Karpas-422 (cell line): ENCODE measurements at regions not wholly inside any gene's neighbourhood (a gene's known extent, or its start where the extent isn't known, plus 50 kb on each side); places are given as distances from the start of the nearest gene placed in this dataset.

Experiments
- DNase-seq: peaks from one replicate; pipeline ENCODE4 v3.0.0-alpha.2; 2015
- H2AFZ ChIP-seq: fragments of 200-600 bp; sonication (generic); 2 replicates; pipeline ENCODE4 v1.6.1; 2014; ENCODE audit warnings: antibody characterized with exemption, low read length, mixed read lengths
- H3K27ac ChIP-seq: fragments of 200-600 bp; sonication (generic); 2 replicates; pipeline ENCODE4 v1.5.1; 2014; ENCODE audit warnings: mild to moderate bottlenecking, low read length, moderate library complexity
- H3K27me3 ChIP-seq: fragments of 200-600 bp; sonication (generic); 2 replicates; pipeline ENCODE4 v1.6.1; 2014; ENCODE audit warnings: low read length, mixed read lengths
- H3K36me3 ChIP-seq: fragments of 200-600 bp; sonication (generic); 2 replicates; pipeline ENCODE4 v1.6.1; 2014; ENCODE audit warnings: low read length, mixed read lengths; ENCODE audit not compliant: insufficient read depth
- H3K4me1 ChIP-seq: fragments of 200-600 bp; sonication (generic); 2 replicates; pipeline ENCODE4 v1.6.1; 2014; ENCODE audit warnings: mild to moderate bottlenecking, low read length, mixed read lengths
- H3K4me2 ChIP-seq: fragments of 200-600 bp; sonication (generic); 2 replicates; pipeline ENCODE4 v1.6.1; 2014; ENCODE audit warnings: low read length, low read depth, mild to moderate bottlenecking; ENCODE audit not compliant: poor library complexity, severe bottlenecking
- H3K4me3 ChIP-seq: fragments of 200-600 bp; sonication (generic); 2 replicates; pipeline ENCODE4 v1.5.1; 2014; ENCODE audit warnings: mild to moderate bottlenecking, antibody characterized with exemption, low read length, mixed read lengths
- H3K79me2 ChIP-seq: fragments of 200-600 bp; sonication (generic); 2 replicates; pipeline ENCODE4 v1.6.1; 2014; ENCODE audit warnings: mild to moderate bottlenecking, low read length, mixed read lengths
- H3K9ac ChIP-seq: fragments of 200-600 bp; sonication (generic); 2 replicates; pipeline ENCODE4 v1.6.0; 2014; ENCODE audit warnings: low read length
- H3K9me2 ChIP-seq: fragments of 200-600 bp; sonication (generic), shearing (Covaris generic); replicated peaks from 2 replicates; pipeline ENCODE4 v1.6.0; 2014; ENCODE audit warnings: mild to moderate bottlenecking, low read length, moderate library complexity; ENCODE audit not compliant: insufficient read depth
- H3K9me3 ChIP-seq: fragments of 300-700, 200-600 bp; sonication (generic); 2 replicates; pipeline ENCODE4 v1.6.1; 2014; ENCODE audit warnings: low read length, mixed read lengths
- H4K20me1 ChIP-seq: fragments of 200-600 bp; sonication (generic); 2 replicates; pipeline ENCODE4 v1.6.1; 2014; ENCODE audit warnings: mild to moderate bottlenecking, antibody characterized with exemption, low read length, low read depth; ENCODE audit not compliant: insufficient read depth

GRCh38 chr3:69568951-69569350 lies 170.3 kb upstream of the MITF start:
- no peaks in the 10 kb centered on the region for H3K9me2 ChIP-seq
- no peak overlapping the region for H3K27ac ChIP-seq
- no peak overlapping the region for H3K9ac ChIP-seq
- no peak overlapping the region for H3K4me2 ChIP-seq
- H3K27me3 ChIP-seq, result no peaks in the 10 kb centered on the region
- no peak overlapping the region for H3K4me3 ChIP-seq
- H3K36me3 ChIP-seq, result no peaks in the 10 kb centered on the region
- no peak for DNase-seq
- H3K79me2 ChIP-seq, result no peaks in the 10 kb centered on the region
- H4K20me1 ChIP-seq, result no peaks in the 10 kb centered on the region
- no peak overlapping the region for H2AFZ ChIP-seq
- H3K4me1 ChIP-seq, result no peaks in the 10 kb centered on the region
- H3K9me3 ChIP-seq, result no peaks in the 10 kb centered on the region

- Histone ChIP-seq H3K27ac (no peak overlapping the region), H3K9ac (no peak overlapping the region), H3K9me3 (no peaks in the 10 kb centered on the region)
These were observed 170.8 kb upstream of the MITF start for GRCh38 chr3:69568458-69568857.

GRCh38 chr3:69567710-69568052 lies 171.6 kb upstream of the MITF start:
- H3K4me2 ChIP-seq, result no peak overlapping the region
- H2AFZ ChIP-seq, result no peak overlapping the region
- no peaks in the 10 kb centered on the region for H4K20me1 ChIP-seq
- no peaks in the 10 kb centered on the region for H3K27me3 ChIP-seq
- DNase-seq, result no peak
- no peaks in the 10 kb centered on the region for H3K4me1 ChIP-seq
- no peaks in the 10 kb centered on the region for H3K36me3 ChIP-seq
- H3K9me3 ChIP-seq, result no peaks in the 10 kb centered on the region
- no peak overlapping the region for H3K4me3 ChIP-seq
- H3K79me2 ChIP-seq, result no peaks in the 10 kb centered on the region
- H3K9ac ChIP-seq, result no peak overlapping the region
- H3K27ac ChIP-seq, result no peak overlapping the region
- H3K9me2 ChIP-seq, result no peaks in the 10 kb centered on the region

More at GRCh38 chr3:69568458-69568857, 170.8 kb upstream of the MITF start:
- no peaks in the 10 kb centered on the region for H3K36me3 ChIP-seq
- no peaks in the 10 kb centered on the region for H3K79me2 ChIP-seq
- no peaks in the 10 kb centered on the region for H3K4me1 ChIP-seq
- H3K9me2 ChIP-seq, result no peaks in the 10 kb centered on the region
- no peak for DNase-seq
- H3K4me2 ChIP-seq, result no peak overlapping the region
- H2AFZ ChIP-seq, result no peak overlapping the region
- no peaks in the 10 kb centered on the region for H3K27me3 ChIP-seq
- H4K20me1 ChIP-seq, result no peaks in the 10 kb centered on the region
- no peak overlapping the region for H3K4me3 ChIP-seq

- Histone ChIP-seq H3K27me3 (no peaks in the 10 kb centered on the region), H3K9me3 (no peaks in the 10 kb centered on the region), H3K4me1 (no peaks in the 10 kb centered on the region), H3K4me3 (no peak overlapping the region), H3K4me2 (no peak overlapping the region), H4K20me1 (no peaks in the 10 kb centered on the region), H3K79me2 (no peaks in the 10 kb centered on the region), H2AFZ (no peak overlapping the region), H3K27ac (no peak overlapping the region), H3K9me2 (no peaks in the 10 kb centered on the region), H3K36me3 (no peaks in the 10 kb centered on the region), H3K9ac (no peak overlapping the region)
- no peak for DNase-seq
These were observed 172.1 kb upstream of the MITF start for GRCh38 chr3:69567023-69567709.

- Histone ChIP-seq H3K27me3 (no peaks in the 10 kb centered on the region), H3K9me2 (no peaks in the 10 kb centered on the region), H3K79me2 (no peaks in the 10 kb centered on the region), H3K4me1 (no peaks in the 10 kb centered on the region), H3K4me2 (no peak overlapping the region), H2AFZ (no peak overlapping the region), H3K27ac (no peak overlapping the region), H3K9me3 (no peaks in the 10 kb centered on the region), H3K9ac (no peak overlapping the region), H3K36me3 (no peaks in the 10 kb centered on the region), H3K4me3 (no peak overlapping the region), H4K20me1 (no peaks in the 10 kb centered on the region)
- DNase-seq, result no peak
These were observed 173.0 kb upstream of the MITF start for GRCh38 chr3:69566275-69566674.

- no peak overlapping the region for H3K4me2 ChIP-seq
- no peaks in the 10 kb centered on the region for H3K79me2 ChIP-seq
- no peaks in the 10 kb centered on the region for H3K9me2 ChIP-seq
- no peaks in the 10 kb centered on the region for H3K9me3 ChIP-seq
- H3K4me1 ChIP-seq, result no peaks in the 10 kb centered on the region
- no peak overlapping the region for H3K27ac ChIP-seq
- no peak overlapping the region for H2AFZ ChIP-seq
- H3K9ac ChIP-seq, result no peak overlapping the region
- no peaks in the 10 kb centered on the region for H4K20me1 ChIP-seq
- H3K4me3 ChIP-seq, result no peak overlapping the region
- H3K36me3 ChIP-seq, result no peaks in the 10 kb centered on the region
- DNase-seq, result no peak
- no peaks in the 10 kb centered on the region for H3K27me3 ChIP-seq
These were observed 173.9 kb upstream of the MITF start for GRCh38 chr3:69565316-69565715.

GRCh38 chr3:69563981-69564380 lies 175.3 kb upstream of the MITF start:
- H3K4me2 ChIP-seq, result no peak overlapping the region
- no peak overlapping the region for H2AFZ ChIP-seq
- no peak overlapping the region for H3K27ac ChIP-seq
- H3K4me3 ChIP-seq, result no peak overlapping the region
- DNase-seq, result no peak
- H3K27me3 ChIP-seq, result no peaks in the 10 kb centered on the region
- H3K79me2 ChIP-seq, result no peaks in the 10 kb centered on the region
- H3K9me2 ChIP-seq, result no peaks in the 10 kb centered on the region
- no peaks in the 10 kb centered on the region for H3K9me3 ChIP-seq
- H4K20me1 ChIP-seq, result no peaks in the 10 kb centered on the region
- H3K4me1 ChIP-seq, result no peaks in the 10 kb centered on the region
- H3K9ac ChIP-seq, result no peak overlapping the region
- no peaks in the 10 kb centered on the region for H3K36me3 ChIP-seq

GRCh38 chr3:69563151-69563550 lies 176.1 kb upstream of the MITF start:
- no peaks in the 10 kb centered on the region for H3K4me1 ChIP-seq
- no peaks in the 10 kb centered on the region for H3K9me3 ChIP-seq
- no peak overlapping the region for H2AFZ ChIP-seq
- H4K20me1 ChIP-seq, result no peaks in the 10 kb centered on the region
- H3K4me3 ChIP-seq, result no peak overlapping the region
- DNase-seq, result no peak
- H3K79me2 ChIP-seq, result no peaks in the 10 kb centered on the region
- no peak overlapping the region for H3K27ac ChIP-seq
- H3K9me2 ChIP-seq, result no peaks in the 10 kb centered on the region
- no peaks in the 10 kb centered on the region for H3K27me3 ChIP-seq
- no peaks in the 10 kb centered on the region for H3K36me3 ChIP-seq
- no peak overlapping the region for H3K9ac ChIP-seq
- no peak overlapping the region for H3K4me2 ChIP-seq

GRCh38 chr3:69562020-69562419 lies 176.1 kb upstream of the FRMD4B start:
- no peaks in the 10 kb centered on the region for H3K27me3 ChIP-seq
- no peak for DNase-seq
- H3K27ac ChIP-seq, result no peak overlapping the region
- H3K4me2 ChIP-seq, result no peak overlapping the region
- no peak overlapping the region for H3K4me3 ChIP-seq
- no peaks in the 10 kb centered on the region for H3K79me2 ChIP-seq
- H3K9me2 ChIP-seq, result no peaks in the 10 kb centered on the region
- no peaks in the 10 kb centered on the region for H3K36me3 ChIP-seq
- no peak overlapping the region for H3K9ac ChIP-seq
- no peak overlapping the region for H2AFZ ChIP-seq
- H3K4me1 ChIP-seq, result no peaks in the 10 kb centered on the region
- no peaks in the 10 kb centered on the region for H3K9me3 ChIP-seq
- no peaks in the 10 kb centered on the region for H4K20me1 ChIP-seq
